Fibroblast of upper back skin (primary cell): ENCODE measurements at regions not wholly inside any gene's neighbourhood (a gene's known extent, or its start where the extent isn't known, plus 50 kb on each side); places are given as distances from the start of the nearest gene placed in this dataset.

Experiments used
- DNase-seq: peaks from one replicate; pipeline ENCODE4 v3.0.0-alpha.2; 2013

- DNase-seq: peak; percentile 26
These were observed 454.0 kb downstream of the NBAS start for GRCh38 chr2:15107137-15107536.

- no peak for DNase-seq
These were observed 449.4 kb downstream of the NBAS start for GRCh38 chr2:15111718-15112117.

- no peak for DNase-seq
These were observed 448.9 kb downstream of the NBAS start for GRCh38 chr2:15112216-15112615.

DNA sequence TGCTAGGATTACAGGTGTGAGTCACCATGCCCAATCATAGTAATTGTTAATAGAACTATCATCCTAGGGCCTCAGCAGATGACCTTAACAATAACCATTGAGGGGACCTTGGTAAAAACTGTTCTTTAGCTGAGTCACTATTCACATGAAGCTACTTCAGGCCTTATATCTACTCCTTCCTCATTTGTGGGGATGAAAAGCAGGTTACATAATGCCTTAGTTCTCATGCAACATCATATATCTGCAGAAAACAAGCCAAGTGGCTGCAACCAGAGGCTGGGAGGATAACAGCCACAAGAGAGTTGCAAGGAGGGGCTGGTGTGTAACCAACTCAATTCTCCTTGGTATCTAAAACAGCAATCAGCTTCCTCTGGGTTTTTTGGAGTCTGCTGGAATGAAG is 445.4 kb downstream of the NBAS start:
- DNase-seq: no peak

- no peak for DNase-seq
These were observed 444.3 kb downstream of the NBAS start for GRCh38 chr2:15116830-15117229.
